NCI-H187 treated with DMSO at 0.1 percent for 48 hours (cell line): ENCODE measurements at regions not wholly inside any gene's neighbourhood (a gene's known extent, or its start where the extent isn't known, plus 50 kb on each side); places are given as distances from the start of the nearest gene placed in this dataset.

Experiments
- DNase-seq: peaks from one replicate; lab custom pipeline; 2025; lab: John Stamatoyannopoulos, UW

- no peak for DNase-seq
Measured at GRCh38 chr1:82893712-82894470, 1093.2 kb downstream of the ADGRL2 start.

GRCh38 chr1:82880506-82880905 is 1079.8 kb downstream of the ADGRL2 start:
- no peak for DNase-seq

- DNase-seq, result no peak
Measured at GRCh38 chr1:82879701-82880305, 1079.1 kb downstream of the ADGRL2 start.

GRCh38 chr1:82875170-82875569 is 1074.4 kb downstream of the ADGRL2 start:
- DNase-seq, result no peak

- no peak for DNase-seq
Measured at GRCh38 chr1:82874041-82874440, 1073.3 kb downstream of the ADGRL2 start.

GRCh38 chr1:82870332-82870731 is 1069.6 kb downstream of the ADGRL2 start:
- DNase-seq, result no peak

- DNase-seq, result no peak
Measured at GRCh38 chr1:82867781-82868180, 1067.0 kb downstream of the ADGRL2 start.

- no peak for DNase-seq
Measured at GRCh38 chr1:82861749-82862148, 1061.0 kb downstream of the ADGRL2 start.

- no peak for DNase-seq
Measured at GRCh38 chr1:82858031-82858430, 1057.3 kb downstream of the ADGRL2 start.

GRCh38 chr1:82849460-82849859 is 1048.7 kb downstream of the ADGRL2 start:
- no peak for DNase-seq

GRCh38 chr1:82848043-82848442 is 1047.3 kb downstream of the ADGRL2 start:
- no peak for DNase-seq

GRCh38 chr1:82845866-82846265 is 1045.1 kb downstream of the ADGRL2 start:
- no peak for DNase-seq

- no peak for DNase-seq
Measured at GRCh38 chr1:82844911-82845827, 1044.4 kb downstream of the ADGRL2 start.

GRCh38 chr1:82844447-82844846 is 1043.7 kb downstream of the ADGRL2 start:
- DNase-seq, result no peak

GRCh38 chr1:82843876-82844275 is 1043.1 kb downstream of the ADGRL2 start:
- no peak for DNase-seq

- no peak for DNase-seq
Measured at GRCh38 chr1:82840192-82840591, 1039.5 kb downstream of the ADGRL2 start.

- no peak for DNase-seq
Measured at GRCh38 chr1:82837766-82838465, 1037.2 kb downstream of the ADGRL2 start.

GRCh38 chr1:82836973-82837680 is 1036.4 kb downstream of the ADGRL2 start:
- DNase-seq, result no peak

- DNase-seq, result no peak
Measured at GRCh38 chr1:82836213-82836972, 1035.7 kb downstream of the ADGRL2 start.

- no peak for DNase-seq
Measured at GRCh38 chr1:82830690-82831380, 1030.1 kb downstream of the ADGRL2 start.
